ENCODE measurements at regions not wholly inside any gene's neighbourhood (a gene's known extent, or its start where the extent isn't known, plus 50 kb on each side); places are given as distances from the start of the nearest gene placed in this dataset.

GRCh38 chrX:805103-805670 lies 174.6 kb downstream of the SHOX start:
- no peak overlapping the region for H3K4me3 ChIP-seq
- 32 to 36% methylated on average over 16 of the region's 16 CpGs for WGBS, 2 donors
- H3K4me1 ChIP-seq = no peaks in the 10 kb centered on the region
- no peaks in the 10 kb centered on the region for H3K27me3 ChIP-seq
- no peaks in the 10 kb centered on the region for H3K36me3 ChIP-seq
- TF ChIP-seq CTCF (IDR thresholded peaks at IDR 0.05) = no peak
- no peak for TF ChIP-seq EP300 (IDR thresholded peaks at IDR 0.05)
- TF ChIP-seq POLR2A (IDR thresholded peaks at IDR 0.05) = no peak
- no peak overlapping the region for H3K27ac ChIP-seq
- DNase-seq (ENCODE audit: low spot score in 2 of 2) = no peak
- H3K9me3 ChIP-seq = peaks cover 0 to 10% (median 0%) of the 10 kb centered on the region in 4 donors

GRCh38 chrX:802846-803245 lies 172.3 kb downstream of the SHOX start:
- H3K4me1 ChIP-seq = no peaks in the 10 kb centered on the region
- no peak overlapping the region for H3K4me3 ChIP-seq
- peaks cover 0 to 14% (median 0%) of the 10 kb centered on the region in 4 donors for H3K9me3 ChIP-seq
- no peak for DNase-seq (ENCODE audit: low spot score in 2 of 2)
- TF ChIP-seq EP300 (IDR thresholded peaks at IDR 0.05) (no peak), CTCF (IDR thresholded peaks at IDR 0.05) (no peak), POLR2A (IDR thresholded peaks at IDR 0.05) (no peak)
- no peaks in the 10 kb centered on the region for H3K36me3 ChIP-seq
- 69 to 84% methylated on average over 6 of the region's 6 CpGs for WGBS, 2 donors
- H3K27me3 ChIP-seq = no peaks in the 10 kb centered on the region
- no peak overlapping the region for H3K27ac ChIP-seq

GRCh38 chrX:799808-800207 lies 169.2 kb downstream of the SHOX start:
- Histone ChIP-seq H3K4me3 (no peak overlapping the region), H3K27me3 (no peaks in the 10 kb centered on the region), H3K36me3 (no peaks in the 10 kb centered on the region), H3K27ac (no peak overlapping the region), H3K4me1 (no peaks in the 10 kb centered on the region), H3K9me3 (peaks cover 0 to 11% (median 0%) of the 10 kb centered on the region in 4 donors)
- DNase-seq (ENCODE audit: low spot score in 2 of 2) = no peak
- TF ChIP-seq POLR2A (IDR thresholded peaks at IDR 0.05) = no peak
- 90 to 94% methylated on average over 3 of the region's 3 CpGs for WGBS, 2 donors

GRCh38 chrX:794311-794710 lies 163.7 kb downstream of the SHOX start:
- H3K27me3 ChIP-seq = peaks cover 0 to 15% of the 10 kb centered on the region in 2 donors
- no peak overlapping the region for H3K27ac ChIP-seq
- peaks cover 0 to 23% (median 0%) of the 10 kb centered on the region in 4 donors for H3K9me3 ChIP-seq
- TF ChIP-seq EP300 (IDR thresholded peaks at IDR 0.05) (no peak), POLR2A (IDR thresholded peaks at IDR 0.05) (no peak), CTCF (IDR thresholded peaks at IDR 0.05) (no peak)
- H3K4me1 ChIP-seq = no peaks in the 10 kb centered on the region
- no peaks in the 10 kb centered on the region for H3K36me3 ChIP-seq
- no peak overlapping the region for H3K4me3 ChIP-seq
- WGBS, 2 donors = 79 to 82% methylated on average over 11 of the region's 11 CpGs
- no peak for DNase-seq (ENCODE audit: low spot score in 2 of 2)

- DNase-seq (ENCODE audit: low spot score in 2 of 2) = no peak
- peaks cover 0 to 27% (median 0%) of the 10 kb centered on the region in 4 donors for H3K9me3 ChIP-seq
- no peak overlapping the region for H3K4me3 ChIP-seq
- 75 to 76% methylated on average over 24 of the region's 24 CpGs for WGBS, 2 donors
- TF ChIP-seq EP300 (IDR thresholded peaks at IDR 0.05) = no peak
- TF ChIP-seq CTCF (IDR thresholded peaks at IDR 0.05) = no peak
- no peak for TF ChIP-seq POLR2A (IDR thresholded peaks at IDR 0.05)
- no peaks in the 10 kb centered on the region for H3K36me3 ChIP-seq
- peaks cover 0 to 22% of the 10 kb centered on the region in 2 donors for H3K27me3 ChIP-seq
- no peaks in the 10 kb centered on the region for H3K4me1 ChIP-seq
- no peak overlapping the region for H3K27ac ChIP-seq
These were observed 162.7 kb downstream of the SHOX start for GRCh38 chrX:793216-793770.
